ENCODE measurements at regions not wholly inside any gene's neighbourhood (a gene's known extent, or its start where the extent isn't known, plus 50 kb on each side); places are given as distances from the start of the nearest gene placed in this dataset.

- no peak for DNase-seq
- in situ Hi-C loops (cut with MboI; ENCODE audit: low pct_unique_long_range_greater_than_20kb, low sequenced_read_pairs), result no loop called here
These were observed 613.5 kb downstream of the EDEM1 start for GRCh38 chr3:5800965-5801364.

- peak; percentile 1 for DNase-seq
- in situ Hi-C loops (cut with MboI; ENCODE audit: low pct_unique_long_range_greater_than_20kb, low sequenced_read_pairs), result no loop called here
These were observed 618.7 kb downstream of the EDEM1 start for GRCh38 chr3:5806192-5806591.

GRCh38 chr3:5809586-5810246, 622.2 kb downstream of the EDEM1 start:
- in situ Hi-C loops (cut with MboI; ENCODE audit: low pct_unique_long_range_greater_than_20kb, low sequenced_read_pairs), result no loop called here
- no peak for DNase-seq

GRCh38 chr3:5811016-5811415, 623.5 kb downstream of the EDEM1 start:
- in situ Hi-C loops (cut with MboI; ENCODE audit: low pct_unique_long_range_greater_than_20kb, low sequenced_read_pairs), result no loop called here
- no peak for DNase-seq

GRCh38 chr3:5813521-5813920, 626.0 kb downstream of the EDEM1 start:
- DNase-seq, result no peak
- in situ Hi-C loops (cut with MboI; ENCODE audit: low pct_unique_long_range_greater_than_20kb, low sequenced_read_pairs), result no loop called here

DNA sequence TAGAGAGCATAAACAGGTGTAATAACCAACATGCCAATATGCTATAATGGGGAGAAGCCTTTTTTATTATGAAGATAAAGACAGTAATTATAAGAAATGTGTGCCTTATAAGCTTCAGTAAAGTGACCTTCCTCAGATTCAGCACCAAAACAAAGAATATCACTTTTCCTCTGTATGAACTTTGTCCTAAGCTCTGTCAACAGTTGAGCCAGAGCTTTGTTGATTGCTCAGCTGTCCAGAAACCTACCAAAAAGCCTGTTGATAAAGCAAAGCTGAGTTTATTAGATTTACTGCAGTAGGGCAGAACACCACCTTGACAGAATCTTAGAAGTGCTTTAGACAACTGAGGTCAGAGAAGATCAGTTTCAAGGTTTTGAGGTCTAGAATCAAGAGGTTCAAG, 635.3 kb downstream of the EDEM1 start:
- DNase-seq, result no peak
- in situ Hi-C loops (cut with MboI; ENCODE audit: low pct_unique_long_range_greater_than_20kb, low sequenced_read_pairs), result no loop called here

DNA sequence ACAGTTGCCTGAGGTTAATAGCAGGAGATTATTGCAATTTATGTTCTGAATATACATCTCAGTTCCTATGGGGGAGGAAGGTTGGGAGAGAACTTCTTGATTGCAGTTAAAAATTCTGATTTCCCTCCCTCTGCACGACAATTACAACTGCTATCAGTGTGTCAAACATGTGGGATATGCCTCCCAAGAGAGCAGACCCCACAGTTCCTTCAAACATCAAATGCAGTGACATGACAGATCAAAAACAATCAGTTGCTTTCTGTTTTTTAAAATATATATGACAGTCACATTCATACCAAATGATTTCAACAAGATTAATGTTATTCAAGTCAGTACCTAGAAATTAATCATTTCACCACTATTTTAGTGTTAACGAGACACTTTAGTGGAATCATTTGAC, 639.0 kb downstream of the EDEM1 start:
- in situ Hi-C loops (cut with MboI; ENCODE audit: low pct_unique_long_range_greater_than_20kb, low sequenced_read_pairs), result no loop called here
- no peak for DNase-seq

DNA sequence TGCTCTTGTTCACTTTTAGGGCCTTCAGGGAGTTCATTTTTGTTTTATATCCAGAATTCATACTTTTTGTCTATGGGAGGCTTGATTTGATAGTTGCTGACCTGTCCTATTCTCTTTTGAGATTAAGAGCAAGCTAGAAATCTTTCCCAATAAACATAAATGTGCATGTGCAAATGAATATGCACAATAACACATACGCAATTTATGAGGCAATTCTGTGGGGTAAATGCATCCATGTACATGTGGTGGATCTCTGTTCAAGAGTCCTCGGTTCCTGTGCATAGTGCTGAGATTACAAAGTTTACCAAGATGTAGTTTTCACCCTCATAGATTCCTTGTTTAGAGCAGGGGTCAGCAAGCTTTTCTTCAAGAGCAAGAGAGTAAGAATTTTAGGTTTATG, 640.7 kb downstream of the EDEM1 start:
- in situ Hi-C loops (cut with MboI; ENCODE audit: low pct_unique_long_range_greater_than_20kb, low sequenced_read_pairs), result no loop called here
- no peak for DNase-seq

DNA sequence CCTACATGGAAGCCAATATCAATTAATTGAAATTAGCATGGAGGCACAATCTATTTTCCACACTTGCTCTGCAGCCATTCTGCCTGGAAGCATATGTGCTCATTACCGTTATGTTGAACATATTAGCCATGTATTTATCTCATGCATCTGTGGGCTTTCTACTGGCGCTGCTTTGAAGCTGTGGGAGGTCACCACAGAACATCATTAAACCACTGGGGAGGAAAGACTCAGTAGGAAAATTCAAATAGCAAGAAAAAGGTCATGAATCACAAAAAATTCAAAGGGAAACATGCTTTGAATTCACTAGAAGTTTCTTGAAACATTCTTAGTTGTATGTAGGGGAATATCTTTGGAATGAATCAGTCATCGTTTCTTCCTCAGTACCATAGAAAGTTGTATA, 652.5 kb downstream of the EDEM1 start:
- in situ Hi-C loops (cut with MboI; ENCODE audit: low pct_unique_long_range_greater_than_20kb, low sequenced_read_pairs), result no loop called here
- no peak for DNase-seq

DNA sequence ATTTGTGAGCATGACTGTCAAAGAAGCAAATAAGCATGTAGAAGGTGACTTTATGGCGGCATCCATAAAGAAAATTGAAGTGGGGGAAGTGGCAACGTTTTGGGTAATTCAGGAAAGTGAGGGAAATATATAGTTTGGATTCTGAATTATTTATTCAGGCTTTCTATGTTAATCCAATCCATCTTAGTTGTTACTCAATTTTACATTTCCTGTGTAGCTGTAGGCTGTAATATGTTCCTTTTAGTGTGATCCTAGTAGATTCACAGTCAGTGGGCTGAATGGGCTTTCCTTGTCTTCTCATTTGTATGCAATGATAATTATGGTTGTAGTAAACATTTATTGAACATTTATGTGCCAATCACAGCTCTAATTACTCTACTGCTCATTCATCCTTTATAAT, 654.1 kb downstream of the EDEM1 start:
- in situ Hi-C loops (cut with MboI; ENCODE audit: low pct_unique_long_range_greater_than_20kb, low sequenced_read_pairs), result no loop called here
- DNase-seq, result no peak

DNA sequence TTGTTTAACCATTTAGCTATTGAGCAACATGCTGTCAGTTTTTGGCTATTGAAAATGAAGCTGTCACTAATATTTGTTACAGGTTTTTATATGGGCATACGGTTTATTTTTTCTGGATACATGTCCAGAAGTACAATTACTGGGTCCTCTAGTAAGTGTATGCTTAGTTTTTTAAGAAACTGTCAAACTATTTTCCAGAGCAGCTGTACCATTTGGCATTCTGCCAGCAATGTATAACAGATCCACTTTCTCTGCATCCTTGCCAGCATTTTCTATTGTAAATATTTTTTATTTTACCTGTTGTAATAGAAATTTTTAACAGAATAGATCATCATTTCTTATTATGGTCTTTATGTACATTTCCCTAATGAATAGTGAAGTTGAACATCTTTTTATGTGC, 658.8 kb downstream of the EDEM1 start:
- in situ Hi-C loops (cut with MboI; ENCODE audit: low pct_unique_long_range_greater_than_20kb, low sequenced_read_pairs), result no loop called here

GRCh38 chr3:5861151-5861550, 673.6 kb downstream of the EDEM1 start:
- no peak for DNase-seq
- in situ Hi-C loops (cut with MboI; ENCODE audit: low pct_unique_long_range_greater_than_20kb, low sequenced_read_pairs), result no loop called here

More for the DNA sequence above, 658.8 kb downstream of the EDEM1 start:
- DNase-seq, result no peak

DNA sequence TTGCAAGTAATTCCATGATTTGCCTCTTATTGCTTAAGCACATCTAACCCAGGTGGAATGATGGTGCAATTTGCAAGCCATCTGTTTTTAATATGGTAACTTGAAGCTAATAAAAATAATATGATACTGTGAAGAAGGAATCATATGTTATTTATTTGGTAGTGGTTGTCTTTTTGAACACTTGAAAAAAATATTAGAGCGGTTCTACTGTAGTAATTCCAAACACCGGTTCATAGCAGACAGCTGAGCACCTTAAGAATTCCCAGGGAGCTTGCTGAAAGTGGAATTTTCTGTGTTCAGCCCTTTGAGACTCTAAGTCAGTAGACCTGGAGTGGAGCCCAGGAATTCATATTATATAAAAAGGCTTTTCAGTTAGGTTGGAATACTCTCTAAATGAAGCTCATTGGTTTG, 687.4 kb downstream of the EDEM1 start:
- in situ Hi-C loops (cut with MboI; ENCODE audit: low pct_unique_long_range_greater_than_20kb, low sequenced_read_pairs), result no loop called here
- DNase-seq, result no peak

DNA sequence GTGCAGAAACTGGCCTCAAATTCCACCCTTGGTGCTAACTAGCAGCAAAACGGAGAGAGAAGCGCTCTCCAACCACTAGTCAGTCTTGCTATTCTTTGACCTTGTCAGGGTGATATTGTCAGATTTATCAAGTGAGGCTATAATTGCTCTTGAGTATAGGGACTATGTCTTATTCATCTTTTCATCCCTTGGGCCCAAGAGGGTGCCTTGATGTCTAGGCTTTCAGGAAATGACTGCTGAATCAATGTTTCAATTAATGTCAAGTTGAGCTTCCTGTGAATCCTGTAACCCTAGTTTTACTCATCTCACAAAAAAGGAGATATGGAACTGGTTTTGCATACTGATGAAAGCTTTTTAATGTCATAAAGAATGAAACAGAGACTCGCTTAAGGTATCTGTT, 701.3 kb downstream of the EDEM1 start:
- no peak for DNase-seq
- in situ Hi-C loops (cut with MboI; ENCODE audit: low pct_unique_long_range_greater_than_20kb, low sequenced_read_pairs), result no loop called here

- no peak for DNase-seq
- in situ Hi-C loops (cut with MboI; ENCODE audit: low pct_unique_long_range_greater_than_20kb, low sequenced_read_pairs), result no loop called here
These were observed 701.9 kb downstream of the EDEM1 start for GRCh38 chr3:5889374-5889773.

DNA sequence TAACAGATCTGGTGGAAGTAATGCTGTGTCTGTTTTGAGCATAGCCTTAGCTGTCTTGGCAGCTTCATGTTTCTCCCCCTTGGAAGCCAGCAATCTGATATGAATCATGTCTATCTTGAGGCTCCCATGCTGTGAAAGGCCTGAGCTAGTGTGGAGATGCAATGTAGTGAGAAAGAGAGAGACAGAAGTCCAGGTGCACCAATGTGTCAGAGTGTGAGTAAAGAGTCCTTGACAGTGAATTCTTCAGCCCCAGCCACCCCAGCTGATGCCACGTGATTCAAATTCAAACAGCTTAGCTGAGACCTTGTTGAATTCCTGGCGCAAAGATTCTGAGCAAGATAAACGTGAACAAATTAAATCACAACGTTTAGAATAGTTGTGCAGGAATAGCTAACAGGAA, 704.2 kb downstream of the EDEM1 start:
- no peak for DNase-seq
- in situ Hi-C loops (cut with MboI; ENCODE audit: low pct_unique_long_range_greater_than_20kb, low sequenced_read_pairs), result no loop called here

DNA sequence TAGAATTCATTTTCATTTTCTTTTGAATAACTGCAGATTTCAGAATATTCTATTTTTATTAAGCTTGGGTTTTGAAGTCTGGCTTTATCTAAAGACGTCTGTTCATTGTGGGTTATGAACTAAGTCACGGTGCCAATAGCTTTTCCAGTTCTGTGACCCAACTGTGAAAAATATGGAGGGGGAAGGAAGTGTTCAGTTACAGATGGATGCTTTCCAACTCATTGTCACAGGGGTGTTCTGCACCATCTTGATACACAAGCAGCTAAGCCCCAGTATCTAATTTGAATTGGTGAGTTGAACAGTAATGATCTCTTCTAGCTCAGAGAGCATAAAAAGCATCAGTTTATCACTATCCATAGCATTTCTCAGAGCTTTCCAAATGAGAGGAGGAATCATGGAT, 710.6 kb downstream of the EDEM1 start:
- in situ Hi-C loops (cut with MboI; ENCODE audit: low pct_unique_long_range_greater_than_20kb, low sequenced_read_pairs), result no loop called here
- DNase-seq, result no peak

GRCh38 chr3:5899014-5899761, 711.7 kb downstream of the EDEM1 start:
- no peak for DNase-seq
- in situ Hi-C loops (cut with MboI; ENCODE audit: low pct_unique_long_range_greater_than_20kb, low sequenced_read_pairs), result no loop called here

- DNase-seq, result no peak
- in situ Hi-C loops (cut with MboI; ENCODE audit: low pct_unique_long_range_greater_than_20kb, low sequenced_read_pairs), result no loop called here
These were observed 730.4 kb downstream of the EDEM1 start for GRCh38 chr3:5917932-5918331.

- in situ Hi-C loops (cut with MboI; ENCODE audit: low pct_unique_long_range_greater_than_20kb, low sequenced_read_pairs), result no loop called here
- DNase-seq, result no peak
These were observed 731.1 kb downstream of the EDEM1 start for GRCh38 chr3:5918626-5919025.

DNA sequence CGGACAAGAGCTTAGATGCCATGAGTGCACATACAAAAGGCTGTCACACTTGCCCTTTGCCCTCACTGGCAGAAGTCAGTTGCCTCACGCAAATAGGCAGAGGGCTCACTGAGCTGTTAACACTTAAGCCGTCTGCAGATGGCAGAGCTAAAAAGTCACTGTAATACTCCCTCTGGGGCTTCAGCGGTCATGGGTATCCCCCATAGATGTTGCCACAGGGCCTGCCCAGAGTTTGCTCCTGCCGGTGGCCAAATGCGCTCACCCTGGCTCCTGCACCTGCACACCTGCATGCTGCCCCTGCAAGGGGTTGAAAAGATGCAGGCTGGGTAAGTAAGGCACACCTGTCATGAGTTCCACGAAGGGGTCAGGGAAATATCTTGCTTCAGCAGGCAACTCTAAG, 741.5 kb downstream of the EDEM1 start:
- no peak for DNase-seq
- in situ Hi-C loops (cut with MboI; ENCODE audit: low pct_unique_long_range_greater_than_20kb, low sequenced_read_pairs), result no loop called here
